ENCODE measurements at regions not wholly inside any gene's neighbourhood (a gene's known extent, or its start where the extent isn't known, plus 50 kb on each side); places are given as distances from the start of the nearest gene placed in this dataset.

GRCh38 chr4:42817913-42818312 is 74.6 kb upstream of the GRXCR1 start:
- no peak for TF ChIP-seq CTCF (IDR thresholded peaks at IDR 0.05; ENCODE audit: low read depth, low read length)
- TF ChIP-seq EZH2phosphoT487 (IDR thresholded peaks at IDR 0.05; ENCODE audit: low read depth): no peak

All from OCI-LY3 (cell line).